A549 (cell line): ENCODE measurements at regions not wholly inside any gene's neighbourhood (a gene's known extent, or its start where the extent isn't known, plus 50 kb on each side); places are given as distances from the start of the nearest gene placed in this dataset.

Source experiments
- ATAC-seq, 2 experiments: fragments of 200-7000 bp in 1 of 2; fragments of >200 bp in 1 of 2; cut with Nextera tagmentation in 1 of 2; cut with Tn5 transposase in 1 of 2; 3 replicates each; pipeline versions ENCODE4 v1.8.0 to v1.9.1; 2018 to 2020; ENCODE audit warnings: mild to moderate bottlenecking in 1 of 2, moderate library complexity in 1 of 2
- CTCF ChIA-PET: fragments of 300-600 bp; sonication (Branson Sonifier 250); formaldehyde crosslinking; extraction: SDS; loops from one replicate; lab custom pipeline; 2021; ENCODE audit warnings: antibody characterized with exemption, inconsistent platforms; lab: Yijun Ruan, JAX
- POLR2A ChIA-PET: fragments of 350-600 bp; formaldehyde crosslinking; extraction: SDS; loops from one replicate; lab custom pipeline; 2021; ENCODE audit warnings: antibody characterized with exemption, inconsistent platforms; lab: Yijun Ruan, JAX
- DNase-seq, 2 experiments: peaks; one replicate each; pipeline versions ENCODE4 v3.0.0 to v3.0.0-alpha.2; 2011 to 2016; ENCODE audit warnings: low read depth in 1 of 2, low spot score in 1 of 2
- FAIRE-seq: peaks from 2 replicates; lab custom pipeline; 2011; peaks lifted over from hg19 to GRCh38; lab: Jason Lieb, UNC
- H3K27ac ChIP-seq, 2 experiments: fragments of >200 bp; sonication (Bioruptor Twin); formaldehyde crosslinking; 3 replicates each; pipeline ENCODE4 v1.5.1; 2016 to 2017
- H3K4me1 ChIP-seq: fragments of >200 bp; sonication (Bioruptor Twin); formaldehyde crosslinking; 3 replicates; pipeline ENCODE4 v1.6.1; 2016
- H3K4me2 ChIP-seq: fragments of >200 bp; sonication (Bioruptor Twin); formaldehyde crosslinking; 3 replicates; pipeline ENCODE4 v1.6.1; 2016
- H3K4me3 ChIP-seq: fragments of >200 bp; sonication (Bioruptor Twin); formaldehyde crosslinking; 3 replicates; pipeline ENCODE4 v1.5.1; 2016
- H3K9me3 ChIP-seq: fragments of >200 bp; sonication (Bioruptor Twin); formaldehyde crosslinking; 3 replicates; pipeline ENCODE4 v1.6.1; 2016
- FOXS1 ChIP-seq: fragments of 250-450 bp; sonication (Bioruptor Pico); IDR thresholded peaks from 2 replicates; pipeline ENCODE4 v1.5.0; 2020; ENCODE audit warnings: mild to moderate bottlenecking, moderate library complexity
- HDAC2 ChIP-seq: fragments of 200-600 bp; sonication (generic); IDR thresholded peaks from 2 replicates; pipeline ENCODE4 v1.6.1; 2016
- HOXB13 ChIP-seq: fragments of 250-450 bp; sonication (Bioruptor Pico); IDR thresholded peaks from 2 replicates; pipeline ENCODE4 v1.5.0; 2020; ENCODE audit warnings: low read depth, mild to moderate bottlenecking, moderate library complexity
- HOXB5 ChIP-seq: fragments of 250-450 bp; sonication (Bioruptor Pico); IDR thresholded peaks from 2 replicates; pipeline ENCODE4 v1.5.0; 2020; ENCODE audit warnings: mild to moderate bottlenecking, moderate library complexity
- JUNB ChIP-seq: fragments of >200 bp; sonication (Bioruptor Twin); formaldehyde crosslinking; IDR thresholded peaks from 2 replicates; pipeline ENCODE4 v1.6.1; 2016
- KDM5A ChIP-seq: fragments of 200-600 bp; sonication (generic); IDR thresholded peaks from 2 replicates; pipeline ENCODE4 v1.6.1; 2016; ENCODE audit warnings: antibody characterized with exemption, mild to moderate bottlenecking
- MAFK ChIP-seq: fragments of 450-650 bp; IDR thresholded peaks from 2 replicates; pipeline ENCODE4 v1.6.1; 2014; ENCODE audit not compliant: partially characterized antibody
- NFE2L2 ChIP-seq: fragments of 150-350 bp; conservative IDR thresholded peaks from 2 replicates; pipeline ENCODE4 v1.6.1; 2014; ENCODE audit warnings: low read length
- PHF8 ChIP-seq: fragments of 200-600 bp; sonication (generic); IDR thresholded peaks from 2 replicates; pipeline ENCODE4 v1.6.1; 2016; ENCODE audit warnings: low read depth, mild to moderate bottlenecking, antibody characterized with exemption, moderate library complexity, borderline replicate concordance
- RAD21 ChIP-seq, 2 experiments: fragments of >200 bp in 1 of 2; sonication (Bioruptor Twin) in 1 of 2; formaldehyde crosslinking in 1 of 2; IDR thresholded peaks in 1 of 2; conservative IDR thresholded peaks in 1 of 2; 2 replicates in 1 of 2; 3 replicates in 1 of 2; pipeline ENCODE4 v1.6.1; 2012 to 2018; ENCODE audit warnings: inconsistent platforms in 1 of 2
- RARB ChIP-seq: fragments of 250-450 bp; sonication (Bioruptor Pico); IDR thresholded peaks from 2 replicates; pipeline ENCODE4 v1.8.0; 2021; ENCODE audit warnings: mild to moderate bottlenecking, moderate library complexity
- SMC3 ChIP-seq: fragments of >200 bp; sonication (Bioruptor Twin); formaldehyde crosslinking; IDR thresholded peaks from 3 replicates; pipeline ENCODE4 v1.6.1; 2018; ENCODE audit warnings: inconsistent platforms
- ZC3H11A ChIP-seq: fragments of 450-650 bp; IDR thresholded peaks from 2 replicates; pipeline ENCODE4 v1.6.1; 2014; ENCODE audit warnings: antibody characterized with exemption, mild to moderate bottlenecking
- WGBS: methylation state at CpG from one replicate; pipeline ENCODE4 v1.1.6; 2017; ENCODE audit errors: missing lambda C conversion rate; 5-methylcytosine and 5-hydroxymethylcytosine counted together
- TF ChIP-seq, protein P1 (sequence below): fragments of 200-600 bp; sonication (generic); IDR thresholded peaks from 2 replicates; pipeline ENCODE4 v1.6.1; 2016; ENCODE audit warnings: antibody characterized with exemption, mild to moderate bottlenecking, moderate library complexity
- TF ChIP-seq, protein P2 (sequence below): IDR thresholded peaks from 2 replicates; pipeline ENCODE4 v1.6.1; 2012
- TF ChIP-seq, protein P3 (sequence below): fragments of 450-650 bp; IDR thresholded peaks from 2 replicates; pipeline ENCODE4 v1.6.1; 2014; ENCODE audit warnings: antibody characterized with exemption
- TF ChIP-seq, protein P4 (sequence below): IDR thresholded peaks from 2 replicates; pipeline ENCODE4 v1.6.1; 2012; ENCODE audit warnings: low read depth, borderline replicate concordance
- TF ChIP-seq, protein P5 (sequence below): fragments of 250-450 bp; sonication (Bioruptor Pico); IDR thresholded peaks from 2 replicates; pipeline ENCODE4 v1.5.0; 2020; ENCODE audit warnings: low read depth, mild to moderate bottlenecking, moderate library complexity
- TF ChIP-seq, protein P6 (sequence below): fragments of >200 bp; sonication (Bioruptor Twin); formaldehyde crosslinking; IDR thresholded peaks from 2 replicates; pipeline ENCODE4 v1.6.1; 2016
- TF ChIP-seq, protein P7 (sequence below): IDR thresholded peaks from 2 replicates; pipeline ENCODE4 v1.6.1; 2012

DNA sequence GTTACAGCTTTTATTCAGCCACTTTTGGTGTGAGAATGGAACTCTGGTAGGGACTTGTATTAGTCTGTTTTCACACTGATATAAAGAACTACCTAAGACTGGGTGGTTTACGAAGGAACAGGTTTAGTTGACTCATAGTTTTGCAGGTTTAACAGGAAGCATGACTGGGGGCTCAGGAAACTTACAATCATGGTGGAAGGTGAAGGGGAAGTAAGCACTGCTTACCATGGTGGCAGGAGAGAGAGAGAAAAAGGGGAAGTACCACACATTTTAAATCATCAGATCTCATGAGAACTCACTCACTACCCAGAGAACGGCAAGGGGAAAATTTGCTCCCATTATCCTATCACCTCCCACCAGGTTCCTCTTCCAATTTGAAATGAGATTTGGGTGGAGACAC lies 942.2 kb downstream of the PCDH17 start (continued):
- TF ChIP-seq, protein P1, sequence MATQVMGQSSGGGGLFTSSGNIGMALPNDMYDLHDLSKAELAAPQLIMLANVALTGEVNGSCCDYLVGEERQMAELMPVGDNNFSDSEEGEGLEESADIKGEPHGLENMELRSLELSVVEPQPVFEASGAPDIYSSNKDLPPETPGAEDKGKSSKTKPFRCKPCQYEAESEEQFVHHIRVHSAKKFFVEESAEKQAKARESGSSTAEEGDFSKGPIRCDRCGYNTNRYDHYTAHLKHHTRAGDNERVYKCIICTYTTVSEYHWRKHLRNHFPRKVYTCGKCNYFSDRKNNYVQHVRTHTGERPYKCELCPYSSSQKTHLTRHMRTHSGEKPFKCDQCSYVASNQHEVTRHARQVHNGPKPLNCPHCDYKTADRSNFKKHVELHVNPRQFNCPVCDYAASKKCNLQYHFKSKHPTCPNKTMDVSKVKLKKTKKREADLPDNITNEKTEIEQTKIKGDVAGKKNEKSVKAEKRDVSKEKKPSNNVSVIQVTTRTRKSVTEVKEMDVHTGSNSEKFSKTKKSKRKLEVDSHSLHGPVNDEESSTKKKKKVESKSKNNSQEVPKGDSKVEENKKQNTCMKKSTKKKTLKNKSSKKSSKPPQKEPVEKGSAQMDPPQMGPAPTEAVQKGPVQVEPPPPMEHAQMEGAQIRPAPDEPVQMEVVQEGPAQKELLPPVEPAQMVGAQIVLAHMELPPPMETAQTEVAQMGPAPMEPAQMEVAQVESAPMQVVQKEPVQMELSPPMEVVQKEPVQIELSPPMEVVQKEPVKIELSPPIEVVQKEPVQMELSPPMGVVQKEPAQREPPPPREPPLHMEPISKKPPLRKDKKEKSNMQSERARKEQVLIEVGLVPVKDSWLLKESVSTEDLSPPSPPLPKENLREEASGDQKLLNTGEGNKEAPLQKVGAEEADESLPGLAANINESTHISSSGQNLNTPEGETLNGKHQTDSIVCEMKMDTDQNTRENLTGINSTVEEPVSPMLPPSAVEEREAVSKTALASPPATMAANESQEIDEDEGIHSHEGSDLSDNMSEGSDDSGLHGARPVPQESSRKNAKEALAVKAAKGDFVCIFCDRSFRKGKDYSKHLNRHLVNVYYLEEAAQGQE: no peak
- no peak for TF ChIP-seq RARB (CRISPR knock-in tag)
- TF ChIP-seq KDM5A: no peak
- TF ChIP-seq FOXS1 (CRISPR knock-in tag): no peak
- no peak for TF ChIP-seq SMC3

DNA sequence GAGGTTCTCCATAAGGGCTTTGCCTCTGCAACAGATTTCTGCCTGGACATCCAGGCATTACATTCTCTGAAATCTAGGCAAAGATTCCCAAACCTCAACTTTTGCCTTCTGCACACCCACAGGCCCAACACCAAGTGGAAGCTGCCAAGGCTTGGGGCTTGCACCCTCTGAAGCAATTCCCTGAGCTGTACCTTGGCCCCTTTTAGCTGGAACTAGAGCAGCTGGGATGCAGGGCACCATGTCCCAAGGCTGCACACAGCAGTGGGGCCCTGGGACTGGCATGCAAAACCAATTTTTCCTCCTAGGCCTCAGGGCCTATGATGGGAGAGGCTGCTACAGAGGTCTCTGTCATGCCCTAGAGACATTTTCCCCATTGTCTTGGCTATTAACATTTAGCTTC lies 943.2 kb downstream of the PCDH17 start:
- ATAC-seq: no peak
- FAIRE-seq: no peak
- no peaks in the 10 kb centered on the region for H3K4me1 ChIP-seq
- H3K4me3 ChIP-seq: no peak overlapping the region
- no peaks in the 10 kb centered on the region for H3K9me3 ChIP-seq
- H3K4me2 ChIP-seq: no peak overlapping the region
- TF ChIP-seq HDAC2: no peak
- TF ChIP-seq RAD21 (conservative IDR thresholded peaks at IDR 0.05 in 1 of 2, IDR thresholded peaks at IDR 0.05 in 1 of 2): no peak
- no peak for TF ChIP-seq MAFK
- TF ChIP-seq, protein P2, sequence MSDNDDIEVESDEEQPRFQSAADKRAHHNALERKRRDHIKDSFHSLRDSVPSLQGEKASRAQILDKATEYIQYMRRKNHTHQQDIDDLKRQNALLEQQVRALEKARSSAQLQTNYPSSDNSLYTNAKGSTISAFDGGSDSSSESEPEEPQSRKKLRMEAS: no peak
- no peak for TF ChIP-seq JUNB
- no peak for TF ChIP-seq RARB (CRISPR knock-in tag)
- TF ChIP-seq, protein P1: no peak
- TF ChIP-seq, protein P3, sequence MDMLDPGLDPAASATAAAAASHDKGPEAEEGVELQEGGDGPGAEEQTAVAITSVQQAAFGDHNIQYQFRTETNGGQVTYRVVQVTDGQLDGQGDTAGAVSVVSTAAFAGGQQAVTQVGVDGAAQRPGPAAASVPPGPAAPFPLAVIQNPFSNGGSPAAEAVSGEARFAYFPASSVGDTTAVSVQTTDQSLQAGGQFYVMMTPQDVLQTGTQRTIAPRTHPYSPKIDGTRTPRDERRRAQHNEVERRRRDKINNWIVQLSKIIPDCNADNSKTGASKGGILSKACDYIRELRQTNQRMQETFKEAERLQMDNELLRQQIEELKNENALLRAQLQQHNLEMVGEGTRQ: no peak
- TF ChIP-seq ZC3H11A: no peak
- no peak overlapping the region for H3K27ac ChIP-seq
- ChIA-PET POLR2A (no interaction called here), CTCF (no interaction called here)
- DNase-seq: no peak

DNA sequence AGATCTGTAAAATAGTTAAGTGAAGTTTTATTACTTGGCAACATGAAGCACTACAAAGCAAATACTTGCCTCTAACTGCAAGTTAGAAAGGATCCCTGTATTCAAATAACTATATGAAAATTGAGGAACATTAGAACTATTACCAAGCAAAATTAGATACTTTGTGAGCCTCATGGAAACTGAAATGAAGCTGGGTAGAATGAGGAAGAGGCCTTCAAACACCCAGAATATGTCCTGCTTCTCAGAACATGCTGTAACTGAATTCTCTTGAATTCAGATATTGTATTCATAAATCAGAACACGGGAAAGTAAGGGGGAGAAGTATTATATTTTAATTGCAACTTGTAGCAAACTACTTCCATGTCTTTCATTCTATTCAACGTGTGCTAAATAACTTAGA lies 947.9 kb downstream of the PCDH17 start:
- DNase-seq (no peak), FAIRE-seq (no peak), ATAC-seq (no peak)
- CTCF ChIA-PET: no interaction called here
- Histone ChIP-seq H3K27ac (no peak overlapping the region), H3K9me3 (no peaks in the 10 kb centered on the region), H3K4me2 (no peak overlapping the region), H3K4me1 (no peaks in the 10 kb centered on the region), H3K4me3 (no peak overlapping the region)
- POLR2A ChIA-PET: no interaction called here
- TF ChIP-seq, protein P4, sequence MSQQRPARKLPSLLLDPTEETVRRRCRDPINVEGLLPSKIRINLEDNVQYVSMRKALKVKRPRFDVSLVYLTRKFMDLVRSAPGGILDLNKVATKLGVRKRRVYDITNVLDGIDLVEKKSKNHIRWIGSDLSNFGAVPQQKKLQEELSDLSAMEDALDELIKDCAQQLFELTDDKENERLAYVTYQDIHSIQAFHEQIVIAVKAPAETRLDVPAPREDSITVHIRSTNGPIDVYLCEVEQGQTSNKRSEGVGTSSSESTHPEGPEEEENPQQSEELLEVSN: no peak
- no peak for TF ChIP-seq HOXB13 (CRISPR knock-in tag)
- TF ChIP-seq, protein P5, sequence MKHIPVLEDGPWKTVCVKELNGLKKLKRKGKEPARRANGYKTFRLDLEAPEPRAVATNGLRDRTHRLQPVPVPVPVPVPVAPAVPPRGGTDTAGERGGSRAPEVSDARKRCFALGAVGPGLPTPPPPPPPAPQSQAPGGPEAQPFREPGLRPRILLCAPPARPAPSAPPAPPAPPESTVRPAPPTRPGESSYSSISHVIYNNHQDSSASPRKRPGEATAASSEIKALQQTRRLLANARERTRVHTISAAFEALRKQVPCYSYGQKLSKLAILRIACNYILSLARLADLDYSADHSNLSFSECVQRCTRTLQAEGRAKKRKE (CRISPR knock-in tag): no peak
- no peak for TF ChIP-seq HOXB5 (CRISPR knock-in tag)
- no peak for TF ChIP-seq NFE2L2
- TF ChIP-seq, protein P6, sequence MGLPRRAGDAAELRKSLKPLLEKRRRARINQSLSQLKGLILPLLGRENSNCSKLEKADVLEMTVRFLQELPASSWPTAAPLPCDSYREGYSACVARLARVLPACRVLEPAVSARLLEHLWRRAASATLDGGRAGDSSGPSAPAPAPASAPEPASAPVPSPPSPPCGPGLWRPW: no peak
- no peak for TF ChIP-seq PHF8
- no peak for TF ChIP-seq KDM5A
- TF ChIP-seq, protein P7, sequence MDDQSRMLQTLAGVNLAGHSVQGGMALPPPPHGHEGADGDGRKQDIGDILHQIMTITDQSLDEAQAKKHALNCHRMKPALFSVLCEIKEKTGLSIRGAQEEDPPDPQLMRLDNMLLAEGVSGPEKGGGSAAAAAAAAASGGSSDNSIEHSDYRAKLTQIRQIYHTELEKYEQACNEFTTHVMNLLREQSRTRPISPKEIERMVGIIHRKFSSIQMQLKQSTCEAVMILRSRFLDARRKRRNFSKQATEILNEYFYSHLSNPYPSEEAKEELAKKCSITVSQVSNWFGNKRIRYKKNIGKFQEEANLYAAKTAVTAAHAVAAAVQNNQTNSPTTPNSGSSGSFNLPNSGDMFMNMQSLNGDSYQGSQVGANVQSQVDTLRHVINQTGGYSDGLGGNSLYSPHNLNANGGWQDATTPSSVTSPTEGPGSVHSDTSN: no peak
- 2% methylated on average over 2 of the region's 2 CpGs for WGBS
